Fibroblast of upper back skin (primary cell): ENCODE measurements at regions not wholly inside any gene's neighbourhood (a gene's known extent, or its start where the extent isn't known, plus 50 kb on each side); places are given as distances from the start of the nearest gene placed in this dataset.

Experiments
- DNase-seq: peaks from one replicate; pipeline ENCODE4 v3.0.0-alpha.2; 2013

DNA sequence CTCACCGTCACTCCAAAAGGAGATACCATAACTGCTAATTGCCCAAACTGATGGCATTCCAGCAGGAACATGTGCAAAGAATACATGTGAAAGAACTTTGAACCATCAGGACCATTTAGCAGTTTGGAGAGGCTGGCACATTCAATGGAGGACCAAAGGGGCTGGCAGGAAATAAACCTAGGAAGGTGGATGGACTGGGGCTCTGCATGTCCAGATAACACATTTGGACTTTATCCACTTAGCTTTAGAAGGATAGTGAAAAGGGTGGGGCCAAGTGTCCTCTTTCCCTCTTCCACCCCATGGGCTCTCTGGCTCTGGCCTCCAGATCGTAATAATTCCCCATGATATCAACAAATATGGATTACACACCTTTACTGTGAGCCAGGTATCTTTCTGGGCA is 58.8 kb upstream of the CALM2 start:
- no peak for DNase-seq

DNA sequence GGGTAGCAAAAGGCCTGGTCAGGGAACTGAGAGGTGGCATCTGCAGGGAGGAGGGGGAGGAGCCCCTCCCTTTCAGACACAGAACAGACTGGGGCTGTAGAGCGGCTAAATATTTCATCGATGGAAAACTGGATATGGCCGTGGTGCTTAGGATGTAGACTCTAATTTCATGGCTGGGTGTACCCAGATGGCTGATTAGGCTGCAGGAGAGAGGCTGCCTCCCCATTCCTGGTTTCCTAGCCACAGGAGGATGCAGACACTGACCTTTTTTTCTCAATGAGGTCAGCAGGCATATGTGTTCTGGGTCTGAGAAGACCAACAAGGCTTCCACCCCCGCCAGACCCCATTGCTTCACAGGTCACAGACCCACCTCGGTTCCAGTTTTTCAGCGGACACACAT is 58.1 kb upstream of the CALM2 start:
- DNase-seq, result no peak

DNA sequence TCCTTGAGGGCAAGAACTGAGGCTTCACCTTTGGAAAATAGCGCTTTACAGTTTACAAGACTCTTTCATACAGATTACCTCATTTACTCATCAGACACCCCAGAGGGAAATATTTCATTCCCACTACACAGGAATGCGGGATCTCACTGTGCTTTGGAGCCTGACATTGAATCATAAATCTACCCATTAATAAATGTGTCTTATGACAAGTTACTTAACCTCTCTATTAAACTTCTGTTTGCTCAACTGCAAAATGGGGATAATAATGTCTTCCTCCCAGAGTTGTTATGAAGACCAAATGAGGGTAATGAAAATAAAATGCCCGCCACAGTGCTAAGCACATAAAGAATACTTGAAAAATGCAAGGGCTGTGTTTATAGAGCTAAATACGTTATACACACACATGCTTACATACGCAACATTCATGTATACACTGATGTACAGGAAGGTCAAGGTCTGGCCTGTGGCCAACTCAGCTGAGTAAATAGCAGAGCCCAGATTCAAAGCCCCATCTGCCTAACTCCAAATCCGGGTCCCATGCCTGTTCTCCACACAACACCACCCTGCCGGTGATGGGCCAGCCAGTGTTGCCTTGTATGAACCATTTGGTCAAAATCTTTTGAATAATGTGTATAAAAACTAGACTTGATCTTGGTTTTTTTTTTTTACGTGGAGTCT is 56.6 kb upstream of the CALM2 start:
- peak; percentile 73 for DNase-seq

DNA sequence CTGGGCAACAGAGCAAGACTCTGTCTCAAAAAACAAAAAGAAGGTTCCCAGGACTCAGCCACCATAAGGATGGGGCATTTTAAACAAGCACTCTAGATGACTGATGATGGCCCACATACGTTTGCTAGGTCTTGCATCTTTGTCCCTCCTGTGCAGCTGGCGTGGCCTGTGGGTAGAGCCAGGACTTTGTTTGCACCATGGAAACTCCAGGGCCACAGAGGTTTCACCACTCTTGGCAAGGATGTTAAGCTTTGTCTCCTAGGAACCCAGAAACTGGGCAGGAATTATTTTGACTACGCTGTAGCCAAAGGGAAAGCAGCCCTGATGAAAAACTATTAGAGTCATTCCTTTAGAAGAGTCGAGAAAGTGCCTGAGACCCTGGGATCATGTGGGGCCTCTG is 54.1 kb upstream of the CALM2 start:
- no peak for DNase-seq

DNA sequence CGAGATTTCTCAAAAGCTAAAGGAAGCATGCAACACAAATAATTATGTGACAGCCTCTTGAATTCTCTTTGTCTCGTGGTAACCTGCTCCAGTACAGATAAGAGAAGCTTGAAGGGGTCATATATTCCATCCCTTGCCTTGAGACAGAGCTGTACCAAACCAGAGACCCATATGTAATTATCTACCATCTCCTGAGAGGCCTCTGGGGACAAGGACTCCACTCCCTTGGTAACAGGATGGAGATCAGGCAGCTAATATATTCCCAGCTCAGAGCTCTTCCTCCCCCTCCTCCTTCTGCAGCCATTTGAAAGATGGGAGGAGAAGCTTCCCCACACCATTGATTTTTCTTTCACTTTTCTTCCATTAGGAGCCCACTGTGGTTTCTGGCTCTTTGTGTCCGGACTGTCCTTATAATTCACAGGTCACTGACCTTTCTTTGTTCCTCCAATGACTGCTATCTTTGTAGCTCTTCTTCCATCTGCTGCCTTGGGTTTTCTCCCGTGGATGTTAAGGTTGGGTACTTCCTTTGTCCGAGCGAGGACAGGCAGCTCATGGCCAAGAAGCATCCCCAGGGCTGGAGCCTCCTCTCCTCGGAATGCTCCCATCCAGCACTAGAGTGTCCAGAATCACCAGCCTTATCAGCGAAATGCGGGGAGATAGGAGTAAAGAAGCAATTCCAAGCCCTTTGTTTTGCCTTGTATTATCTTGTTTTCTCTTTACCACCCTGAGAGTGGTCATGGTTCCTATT is 51.4 kb upstream of the CALM2 start:
- no peak for DNase-seq

DNA sequence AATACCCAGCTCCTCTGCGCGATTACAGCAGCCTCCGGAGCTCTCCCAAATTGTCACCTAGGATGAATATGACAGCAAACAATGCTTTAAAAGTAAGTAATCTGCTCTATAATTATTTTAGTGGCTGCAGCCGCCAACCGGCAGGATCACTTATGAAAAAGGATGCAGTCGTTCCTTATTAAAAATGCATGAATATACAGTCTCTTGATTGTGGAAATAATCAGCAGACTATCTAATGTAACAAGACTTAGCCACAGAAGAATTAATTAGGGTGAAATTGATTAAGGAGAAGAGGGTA is 50.6 kb upstream of the CALM2 start:
- no peak for DNase-seq

DNA sequence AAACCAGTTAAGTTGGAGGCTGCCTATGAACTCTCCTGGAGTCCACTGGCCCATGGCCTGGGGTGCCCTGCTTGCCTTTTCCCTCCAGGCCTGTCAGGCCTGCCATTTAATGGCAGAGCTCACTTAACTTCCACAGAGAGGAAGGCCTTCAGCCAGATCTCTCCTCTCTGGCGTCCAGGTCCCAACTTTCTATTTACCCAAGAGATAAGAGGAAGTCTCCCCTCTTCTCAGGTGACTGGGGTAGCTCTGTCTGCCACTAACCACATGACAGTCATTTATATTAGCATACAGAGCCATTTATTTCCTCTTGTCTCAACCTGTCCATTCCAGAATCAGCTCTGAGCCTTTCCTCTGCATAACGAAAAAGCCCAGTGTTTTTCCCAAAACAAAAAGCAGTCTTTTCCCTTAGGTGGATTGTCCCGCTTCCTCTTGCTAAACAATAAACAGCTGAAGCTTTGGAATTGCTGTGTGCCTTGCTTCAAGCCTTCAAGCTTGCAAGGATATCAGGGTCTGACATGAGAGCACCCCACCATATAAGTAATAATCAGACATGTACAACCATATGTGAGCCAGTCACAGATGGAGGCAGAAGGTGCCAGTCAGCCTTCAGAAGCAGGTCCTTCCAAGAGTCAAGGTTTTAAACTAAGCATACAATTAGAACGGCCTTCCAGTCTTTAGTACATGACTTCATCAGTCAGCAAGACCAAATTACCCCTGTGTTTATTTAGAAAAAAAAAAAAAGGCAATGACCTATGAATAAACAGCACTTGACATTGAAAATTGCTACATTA is 50.0 kb upstream of the CALM2 start:
- no peak for DNase-seq
